ENCODE measurements at regions not wholly inside any gene's neighbourhood (a gene's known extent, or its start where the extent isn't known, plus 50 kb on each side); places are given as distances from the start of the nearest gene placed in this dataset.

GRCh38 chr4:30395902-30396301 is 324.3 kb upstream of the PCDH7 start (continued):
- no peak for TF ChIP-seq CHD7 (IDR thresholded peaks at IDR 0.05; ENCODE audit: insufficient replicate concordance, low read length)
- no peak for TF ChIP-seq GABPA (IDR thresholded peaks at IDR 0.05; ENCODE audit: borderline replicate concordance, insufficient read depth, low read length)
- no peak for TF ChIP-seq BRCA1 (IDR thresholded peaks at IDR 0.05; ENCODE audit: low read depth, low read length)
- no peak for TF ChIP-seq HDAC2 (IDR thresholded peaks at IDR 0.05; ENCODE audit: borderline replicate concordance in 1 of 2, low read depth in 2 of 2, low read length in 2 of 2)
